K562 (cell line): ENCODE measurements at regions not wholly inside any gene's neighbourhood (a gene's known extent, or its start where the extent isn't known, plus 50 kb on each side); places are given as distances from the start of the nearest gene placed in this dataset.

ENCODE experiments used
- DEAF1 ChIP-seq: fragments of 450-650 bp; formaldehyde crosslinking; IDR thresholded peaks from 2 replicates; pipeline ENCODE4 v1.4.0; 2020; ENCODE audit warnings: mild to moderate bottlenecking, moderate library complexity
- MLX ChIP-seq, 2 experiments: fragments of 450-650 bp in 1 of 2; sonication (generic) in 1 of 2; formaldehyde crosslinking; conservative IDR thresholded peaks; 2 replicates each; pipeline versions ENCODE4 v1.4.0 to v1.8.1; 2020 to 2022; ENCODE audit warnings: mild to moderate bottlenecking in 1 of 2, missing genetic modification reagents in 1 of 2
- NRF1 ChIP-seq, 2 experiments: fragments of 450-650 bp; IDR thresholded peaks in 1 of 2; conservative IDR thresholded peaks in 1 of 2; 2 replicates each; pipeline ENCODE4 v1.6.1; 2014; ENCODE audit warnings: mild to moderate bottlenecking in 2 of 2
- SRF ChIP-seq, 2 experiments: fragments of 250-450, 450-650 bp in 1 of 2; sonication (Bioruptor Pico) in 1 of 2; sonication (generic) in 1 of 2; formaldehyde crosslinking; IDR thresholded peaks; 2 replicates each; pipeline versions ENCODE4 v1.5.0 to v1.5.1; 2020 to 2022; ENCODE audit warnings: mild to moderate bottlenecking in 1 of 2, missing genetic modification reagents in 1 of 2
- TAF7 ChIP-seq: fragments of 450-650 bp; IDR thresholded peaks from 2 replicates; pipeline ENCODE4 v1.6.1; 2016; ENCODE audit warnings: missing genetic modification characterization, missing compliant biosample characterization
- TFE3 ChIP-seq: fragments of 450-650 bp; formaldehyde crosslinking; IDR thresholded peaks from 2 replicates; pipeline ENCODE4 v1.4.0; 2020; ENCODE audit warnings: mild to moderate bottlenecking, mixed read lengths
- THRB ChIP-seq: fragments of 450-650 bp; formaldehyde crosslinking; conservative IDR thresholded peaks from 2 replicates; pipeline ENCODE4 v1.4.0; 2022; ENCODE audit warnings: mild to moderate bottlenecking, missing genetic modification characterization
- ZFPM2 ChIP-seq: fragments of 250-450 bp; sonication (Bioruptor Pico); IDR thresholded peaks from 2 replicates; pipeline ENCODE4 v1.5.1; 2022; ENCODE audit warnings: mild to moderate bottlenecking

- TF ChIP-seq TFE3 (CRISPR knock-in tag) = no peak
- no peak for TF ChIP-seq MLX (CRISPR knock-in tag; conservative IDR thresholded peaks at IDR 0.05)
- TF ChIP-seq TAF7 (tag) = no peak
- TF ChIP-seq SRF (CRISPR knock-in tag; IDR thresholded peaks at IDR 0.05) = no peak
- TF ChIP-seq DEAF1 = no peak
- no peak for TF ChIP-seq NRF1 (conservative IDR thresholded peaks at IDR 0.05 in 1 of 2, IDR thresholded peaks at IDR 0.05 in 1 of 2)
- TF ChIP-seq THRB (CRISPR knock-in tag) = no peak
- no peak for TF ChIP-seq ZFPM2 (CRISPR knock-in tag)
- TF ChIP-seq, all 486 proteins: peak for 0
Observed at GRCh38 chrX:135649561-135649960, 63.9 kb upstream of the CT45A1 start (continued).
